PFSK-1 (cell line): ENCODE measurements at regions not wholly inside any gene's neighbourhood (a gene's known extent, or its start where the extent isn't known, plus 50 kb on each side); places are given as distances from the start of the nearest gene placed in this dataset.

ENCODE experiments used
- FOXP2 ChIP-seq: optimal IDR thresholded peaks from 2 replicates; pipeline ENCODE3; 2011; ENCODE audit warnings: borderline replicate concordance, control low read depth, inconsistent platforms; ENCODE audit not compliant: insufficient read depth; ENCODE audit errors: extremely low read length, extremely low read depth
- POLR2AphosphoS5 ChIP-seq: IDR thresholded peaks from 2 replicates; pipeline ENCODE4 v1.6.1; 2012; ENCODE audit warnings: low read depth, mild to moderate bottlenecking, control low read depth, low read length, moderate library complexity
- SIN3A ChIP-seq: IDR thresholded peaks from 2 replicates; pipeline ENCODE4 v1.6.1; 2012; ENCODE audit warnings: mild to moderate bottlenecking, low read length, moderate library complexity, borderline replicate concordance; ENCODE audit not compliant: insufficient read depth
- TAF1 ChIP-seq: IDR thresholded peaks from 2 replicates; pipeline ENCODE4 v1.6.1; 2012; ENCODE audit warnings: low read length, control low read depth, borderline replicate concordance; ENCODE audit not compliant: insufficient read depth
- TF ChIP-seq, protein P1 (sequence below), 2 experiments: IDR thresholded peaks; 2 replicates each; pipeline versions ENCODE4 v1.6.1 to v1.8.0; 2011 to 2012; ENCODE audit warnings: low read depth in 2 of 2, low read length in 2 of 2, control low read depth in 1 of 2, inconsistent platforms in 1 of 2, mild to moderate bottlenecking in 1 of 2, moderate library complexity in 1 of 2; ENCODE audit not compliant: insufficient read depth in 1 of 2

- TF ChIP-seq TAF1 (no peak), FOXP2 (no peak)
Observed at GRCh38 chr9:78575771-78576170, 278.8 kb downstream of the PSAT1 start.

- TF ChIP-seq, protein P1, sequence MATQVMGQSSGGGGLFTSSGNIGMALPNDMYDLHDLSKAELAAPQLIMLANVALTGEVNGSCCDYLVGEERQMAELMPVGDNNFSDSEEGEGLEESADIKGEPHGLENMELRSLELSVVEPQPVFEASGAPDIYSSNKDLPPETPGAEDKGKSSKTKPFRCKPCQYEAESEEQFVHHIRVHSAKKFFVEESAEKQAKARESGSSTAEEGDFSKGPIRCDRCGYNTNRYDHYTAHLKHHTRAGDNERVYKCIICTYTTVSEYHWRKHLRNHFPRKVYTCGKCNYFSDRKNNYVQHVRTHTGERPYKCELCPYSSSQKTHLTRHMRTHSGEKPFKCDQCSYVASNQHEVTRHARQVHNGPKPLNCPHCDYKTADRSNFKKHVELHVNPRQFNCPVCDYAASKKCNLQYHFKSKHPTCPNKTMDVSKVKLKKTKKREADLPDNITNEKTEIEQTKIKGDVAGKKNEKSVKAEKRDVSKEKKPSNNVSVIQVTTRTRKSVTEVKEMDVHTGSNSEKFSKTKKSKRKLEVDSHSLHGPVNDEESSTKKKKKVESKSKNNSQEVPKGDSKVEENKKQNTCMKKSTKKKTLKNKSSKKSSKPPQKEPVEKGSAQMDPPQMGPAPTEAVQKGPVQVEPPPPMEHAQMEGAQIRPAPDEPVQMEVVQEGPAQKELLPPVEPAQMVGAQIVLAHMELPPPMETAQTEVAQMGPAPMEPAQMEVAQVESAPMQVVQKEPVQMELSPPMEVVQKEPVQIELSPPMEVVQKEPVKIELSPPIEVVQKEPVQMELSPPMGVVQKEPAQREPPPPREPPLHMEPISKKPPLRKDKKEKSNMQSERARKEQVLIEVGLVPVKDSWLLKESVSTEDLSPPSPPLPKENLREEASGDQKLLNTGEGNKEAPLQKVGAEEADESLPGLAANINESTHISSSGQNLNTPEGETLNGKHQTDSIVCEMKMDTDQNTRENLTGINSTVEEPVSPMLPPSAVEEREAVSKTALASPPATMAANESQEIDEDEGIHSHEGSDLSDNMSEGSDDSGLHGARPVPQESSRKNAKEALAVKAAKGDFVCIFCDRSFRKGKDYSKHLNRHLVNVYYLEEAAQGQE (IDR thresholded peaks at IDR 0.05; ENCODE audit: insufficient read depth in 1 of 2, low read depth in 2 of 2, low read length in 2 of 2), result no peak
- TF ChIP-seq SIN3A, result no peak
Observed at GRCh38 chr9:78577156-78577906, 280.4 kb downstream of the PSAT1 start.

- TF ChIP-seq FOXP2, result no peak
- TF ChIP-seq SIN3A, result no peak
- TF ChIP-seq, protein P1 (IDR thresholded peaks at IDR 0.05; ENCODE audit: insufficient read depth in 1 of 2, low read depth in 2 of 2, low read length in 2 of 2), result no peak
- TF ChIP-seq TAF1, result no peak
- TF ChIP-seq POLR2AphosphoS5, result no peak
Observed at GRCh38 chr9:78578072-78578471, 281.1 kb downstream of the PSAT1 start.

GRCh38 chr9:78582821-78583220 lies 285.9 kb downstream of the PSAT1 start:
- TF ChIP-seq TAF1, result no peak
- TF ChIP-seq, protein P1 (IDR thresholded peaks at IDR 0.05; ENCODE audit: insufficient read depth in 1 of 2, low read depth in 2 of 2, low read length in 2 of 2), result no peak
- no peak for TF ChIP-seq POLR2AphosphoS5
- no peak for TF ChIP-seq SIN3A

- no peak for TF ChIP-seq FOXP2
- no peak for TF ChIP-seq SIN3A
- TF ChIP-seq, protein P1 (IDR thresholded peaks at IDR 0.05; ENCODE audit: insufficient read depth in 1 of 2, low read depth in 2 of 2, low read length in 2 of 2), result no peak
- TF ChIP-seq POLR2AphosphoS5, result no peak
- TF ChIP-seq TAF1, result no peak
Observed at GRCh38 chr9:78584589-78584988, 287.7 kb downstream of the PSAT1 start.

GRCh38 chr9:78585909-78586308 lies 289.0 kb downstream of the PSAT1 start:
- TF ChIP-seq SIN3A, result no peak
- no peak for TF ChIP-seq TAF1
- TF ChIP-seq POLR2AphosphoS5, result no peak
- TF ChIP-seq, protein P1 (IDR thresholded peaks at IDR 0.05; ENCODE audit: insufficient read depth in 1 of 2, low read depth in 2 of 2, low read length in 2 of 2), result no peak
- TF ChIP-seq FOXP2, result no peak
